Colon (tissue), 2 donors: ENCODE measurements at regions not wholly inside any gene's neighbourhood (a gene's known extent, or its start where the extent isn't known, plus 50 kb on each side); places are given as distances from the start of the nearest gene placed in this dataset.

ENCODE experiments used
- FAIRE-seq: peaks from 2 replicates; lab custom pipeline; 2012; peaks lifted over from hg19 to GRCh38; lab: Jason Lieb, UNC
- donor health status: control.
- donor health status: control.

DNA sequence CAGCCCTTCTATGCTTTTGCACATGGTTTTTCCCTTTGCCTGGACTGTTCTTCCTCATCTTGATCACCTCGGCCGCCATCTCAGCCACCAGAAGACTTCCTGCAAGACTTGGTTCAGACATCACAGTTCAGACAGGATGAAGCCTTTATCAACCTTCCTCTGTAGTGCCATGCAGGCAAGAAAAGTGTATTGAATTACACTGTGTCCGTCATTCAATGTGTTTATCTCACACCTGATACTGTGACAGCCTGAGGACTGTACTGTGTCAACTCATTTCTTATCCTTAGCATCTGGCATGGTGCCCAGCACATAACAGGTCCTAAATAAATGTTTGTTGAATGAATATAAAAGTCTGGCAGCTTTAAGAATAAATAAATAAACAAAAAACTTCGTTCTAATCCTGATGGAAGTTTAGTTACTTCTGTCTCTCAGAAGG is 133.3 kb upstream of the MAN1A1 start:
- no peak for FAIRE-seq

DNA sequence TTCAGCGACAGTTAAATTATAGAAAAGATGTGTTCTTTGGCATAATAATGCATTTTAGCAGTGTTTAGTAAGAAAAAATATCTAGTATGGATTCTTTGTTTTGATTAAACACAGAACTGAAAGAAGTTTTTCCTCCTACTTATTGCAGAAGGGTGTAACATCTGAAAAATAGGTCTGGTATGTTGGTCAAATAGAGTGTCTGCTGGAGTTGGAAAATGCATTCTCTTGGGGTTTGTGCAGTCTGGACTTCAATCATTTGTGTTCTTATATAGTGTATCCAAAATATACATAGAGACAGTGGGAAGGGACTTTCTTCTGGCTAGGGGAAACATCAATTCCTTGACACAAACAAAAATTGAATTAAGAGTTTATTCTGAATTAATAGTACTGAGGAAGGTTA is 132.4 kb upstream of the MAN1A1 start:
- no peak for FAIRE-seq

- FAIRE-seq, result no peak
Observed at GRCh38 chr6:119480961-119481497, 131.5 kb upstream of the MAN1A1 start.

DNA sequence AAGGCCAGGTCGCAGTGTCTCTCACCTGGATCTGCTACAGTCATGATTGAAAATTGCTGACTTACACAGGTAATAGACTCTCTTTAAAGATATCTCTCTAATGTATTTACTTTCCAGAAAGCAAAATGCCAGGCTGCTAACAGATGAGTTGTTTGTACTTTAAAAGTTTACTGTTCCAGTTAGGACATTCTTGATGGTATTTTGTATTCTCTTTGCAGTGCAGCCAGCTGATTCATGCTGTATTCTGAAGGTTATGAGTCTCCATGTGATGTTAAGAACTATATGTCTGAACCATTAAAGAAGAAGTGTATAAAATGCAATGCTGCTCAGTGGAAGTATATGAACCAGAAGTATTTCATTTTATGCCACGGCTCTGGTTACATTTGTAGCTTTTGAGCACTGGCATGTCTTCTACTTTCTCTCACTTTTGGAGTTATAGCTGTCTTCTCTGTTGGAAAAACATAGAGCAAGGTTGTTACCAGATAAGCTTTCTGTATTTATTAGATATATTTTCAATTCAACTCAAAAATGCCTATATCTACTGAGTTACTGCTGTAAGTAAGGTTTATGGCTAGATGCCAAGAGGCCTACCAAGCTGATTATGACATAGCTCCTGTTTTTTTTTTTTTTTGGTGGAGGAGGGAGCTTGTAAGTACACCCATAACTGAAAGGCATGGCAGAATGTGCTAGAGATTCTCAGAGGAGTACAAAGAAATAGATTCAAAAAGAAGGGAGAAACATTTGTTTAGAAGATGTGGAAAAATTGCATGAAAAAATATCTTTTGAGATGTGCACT is 130.5 kb upstream of the MAN1A1 start:
- FAIRE-seq, result no peak

- no peak for FAIRE-seq
Observed at GRCh38 chr6:119476554-119476953, 127.0 kb upstream of the MAN1A1 start.

- FAIRE-seq, result no peak
Observed at GRCh38 chr6:119476024-119476423, 126.5 kb upstream of the MAN1A1 start.

DNA sequence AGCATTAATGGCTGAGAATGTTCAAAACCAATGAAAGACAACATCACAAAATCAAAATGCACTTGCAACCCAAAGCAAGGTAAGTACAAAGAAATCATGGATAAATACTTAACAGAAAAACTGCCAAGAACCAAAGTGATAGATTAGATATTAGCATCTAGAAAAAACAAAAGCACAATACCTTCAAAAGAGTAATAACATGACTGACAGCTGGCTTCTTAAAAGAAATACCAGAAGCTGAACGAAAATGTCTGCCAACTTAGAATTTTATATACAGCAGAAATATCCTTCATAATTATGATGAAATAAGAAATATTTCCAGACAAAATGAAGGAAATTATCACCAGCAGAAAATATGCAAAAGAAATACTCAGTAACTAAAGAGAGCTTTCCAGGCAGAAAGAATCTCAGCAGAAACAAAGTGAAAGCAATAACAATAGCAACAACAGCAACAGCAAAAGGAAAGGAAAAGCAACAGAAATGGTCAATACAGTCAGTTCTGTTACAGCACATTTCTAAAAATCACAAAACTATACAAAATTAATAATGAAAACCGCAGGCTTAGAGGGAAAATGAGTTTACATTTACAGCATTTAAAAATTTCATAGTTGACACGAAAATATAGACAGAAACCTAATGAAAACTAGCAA is 121.5 kb upstream of the MAN1A1 start:
- FAIRE-seq, result no peak

- peak; percentile 5 for FAIRE-seq
Observed at GRCh38 chr6:119467488-119468081, 118.0 kb upstream of the MAN1A1 start.

GRCh38 chr6:119466226-119466625 is 116.7 kb upstream of the MAN1A1 start:
- no peak for FAIRE-seq

GRCh38 chr6:119463081-119463626 is 113.6 kb upstream of the MAN1A1 start:
- FAIRE-seq, result no peak

GRCh38 chr6:119461187-119461586 is 111.6 kb upstream of the MAN1A1 start:
- no peak for FAIRE-seq

DNA sequence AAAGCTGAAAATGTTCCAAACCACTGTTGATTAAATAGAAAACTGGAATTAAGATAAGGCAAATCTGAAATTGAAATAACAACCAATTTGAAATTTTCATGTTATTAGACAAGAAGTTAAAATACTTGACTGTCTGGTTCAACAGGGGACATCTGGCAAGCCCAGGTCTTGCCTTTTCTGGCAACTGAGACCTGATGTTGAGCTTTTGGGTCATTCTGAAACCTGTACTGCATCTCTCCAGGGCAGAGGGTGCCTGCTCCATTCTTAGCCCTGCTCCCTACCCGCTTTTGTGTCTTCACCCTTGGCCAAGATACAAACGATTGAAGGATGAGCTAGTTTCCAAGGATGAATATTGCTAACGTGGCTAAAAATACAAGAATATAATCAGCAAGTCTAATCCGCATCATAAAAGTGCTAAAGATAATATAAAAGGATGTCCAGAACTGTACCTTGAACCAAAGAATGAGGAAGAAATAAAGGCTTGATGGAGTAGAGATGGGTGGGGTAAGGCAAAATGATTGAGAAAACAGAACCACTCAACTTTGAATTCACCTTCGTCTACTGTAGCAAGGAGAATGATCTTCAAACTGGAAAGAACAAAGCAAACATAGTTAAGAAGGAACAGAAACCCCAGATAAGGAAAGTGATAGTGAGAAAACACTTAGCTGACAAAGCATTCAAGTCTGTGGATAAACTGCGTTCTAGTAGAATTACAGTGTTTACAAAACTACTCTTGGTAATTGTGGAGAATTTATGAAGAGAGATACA is 109.8 kb upstream of the MAN1A1 start:
- FAIRE-seq, result peak; percentile 96

GRCh38 chr6:119454714-119455113 is 105.2 kb upstream of the MAN1A1 start:
- FAIRE-seq, result no peak

DNA sequence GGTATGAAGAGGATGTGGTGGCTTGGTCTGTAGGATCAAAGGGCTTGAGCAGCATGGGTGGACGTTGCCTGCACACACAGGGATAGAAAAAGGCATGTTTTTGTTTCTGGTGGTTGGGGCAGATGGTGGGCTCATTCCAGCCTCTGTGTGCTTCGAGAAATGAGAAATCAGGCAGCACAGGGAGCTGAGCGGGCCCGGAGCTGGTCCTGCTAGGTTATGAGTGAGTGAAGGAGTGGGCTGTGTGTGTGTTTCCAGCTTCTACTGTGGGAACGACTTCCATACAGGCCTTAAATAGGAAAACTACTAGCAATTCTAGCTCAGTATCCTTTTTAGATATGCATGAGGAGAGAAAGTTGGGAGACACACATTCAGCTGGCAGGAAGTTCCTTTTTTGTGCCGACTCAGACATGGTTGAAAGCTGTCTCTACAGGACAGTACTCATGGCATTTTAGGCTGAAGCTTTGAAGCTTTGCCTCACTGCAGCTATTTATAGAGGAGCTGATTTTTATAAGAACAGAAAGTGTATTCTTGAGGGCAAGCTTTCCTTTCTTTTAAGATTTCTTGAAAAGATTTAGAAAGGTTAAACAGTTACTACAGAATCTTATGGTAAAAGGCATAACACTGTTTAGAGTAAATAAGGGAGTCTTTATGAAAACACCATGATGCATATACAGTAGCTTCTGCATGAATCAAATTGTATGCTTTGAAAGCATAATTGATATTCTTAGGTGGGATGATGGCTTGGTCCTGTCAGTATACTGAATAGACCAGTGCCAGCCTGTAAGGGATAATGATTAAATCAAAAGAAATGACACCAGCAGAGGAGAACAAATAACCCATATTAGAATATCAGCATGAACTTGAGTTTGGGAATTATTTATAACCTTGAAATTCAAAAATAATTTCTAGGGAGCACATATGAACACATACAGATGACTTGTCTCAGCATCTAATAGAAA is 104.0 kb upstream of the MAN1A1 start:
- FAIRE-seq, result no peak

- FAIRE-seq, result no peak
Observed at GRCh38 chr6:119449331-119450156, 100.0 kb upstream of the MAN1A1 start.

- FAIRE-seq, result no peak
Observed at GRCh38 chr6:119447921-119448320, 98.4 kb upstream of the MAN1A1 start.

DNA sequence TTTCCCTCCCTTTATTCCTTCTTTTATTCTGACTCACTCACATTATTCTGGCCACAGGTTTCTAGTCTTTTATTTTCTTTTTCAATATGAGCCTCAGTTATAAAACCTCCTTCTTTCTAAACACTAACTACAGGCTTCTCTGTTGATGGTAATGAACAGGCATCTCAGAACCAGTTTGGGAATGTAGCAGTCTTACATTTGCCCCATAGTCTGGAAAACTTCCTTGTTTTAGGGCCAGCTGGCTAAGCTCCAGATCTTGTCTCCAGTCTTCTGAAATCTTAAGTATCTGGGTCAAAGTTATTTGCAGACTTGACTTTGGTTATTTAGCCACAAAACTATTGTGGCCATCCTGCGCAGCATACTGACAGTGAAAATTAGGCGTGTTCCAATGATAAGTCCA is 97.0 kb upstream of the MAN1A1 start:
- FAIRE-seq, result no peak

DNA sequence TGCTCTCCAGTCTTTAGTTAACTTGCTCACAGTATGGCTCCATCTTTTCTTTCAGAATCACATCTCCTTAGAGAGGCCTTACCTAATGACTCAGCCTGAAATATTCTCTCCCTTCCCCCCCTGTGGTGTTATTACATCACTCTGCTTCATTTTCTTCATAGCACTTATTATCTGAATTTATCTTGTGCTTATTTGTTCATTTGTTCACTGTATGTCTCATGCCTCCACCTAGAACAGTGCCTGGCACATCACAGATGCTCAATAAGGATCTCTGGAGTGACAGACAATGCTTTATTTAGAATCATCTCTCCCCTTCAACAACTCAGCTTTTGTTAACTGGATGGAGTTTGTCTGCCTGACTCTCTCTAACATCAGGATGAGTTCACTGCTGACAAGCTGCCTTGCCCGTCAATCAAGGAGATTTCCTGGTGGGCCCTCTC is 96.6 kb upstream of the MAN1A1 start:
- no peak for FAIRE-seq

DNA sequence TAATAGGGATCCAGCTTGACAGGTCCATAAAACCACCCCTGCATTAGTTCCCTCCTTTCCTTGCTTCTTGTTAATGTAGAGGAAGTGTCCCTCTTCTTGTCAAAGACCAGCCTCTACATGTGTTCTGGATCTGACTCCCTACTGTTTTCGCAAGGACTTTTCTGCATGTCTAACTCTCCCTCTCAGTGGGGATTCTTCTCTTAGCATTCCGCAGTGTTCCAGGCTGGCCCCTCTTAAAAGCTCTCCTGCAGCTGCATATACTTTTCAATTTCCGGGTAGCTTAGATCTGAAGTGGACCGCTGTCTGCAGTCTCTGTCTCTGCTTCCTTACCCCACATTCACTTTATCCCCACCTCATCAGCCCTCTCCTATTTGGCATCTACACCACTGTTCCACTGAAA is 96.1 kb upstream of the MAN1A1 start:
- FAIRE-seq, result no peak
